Gastrocnemius medialis (tissue), 4 donors: ENCODE measurements at regions not wholly inside any gene's neighbourhood (a gene's known extent, or its start where the extent isn't known, plus 50 kb on each side); places are given as distances from the start of the nearest gene placed in this dataset.
"Not testable (repeated sequence)": the region's sequence is repeated elsewhere in the genome, so short reads cannot be mapped to it uniquely, and the experiment has no call there.

ENCODE experiments used
- POLR2A ChIP-seq, 2 donors: fragments of 450-650 bp; IDR thresholded peaks; one replicate each; pipeline ENCODE4 v1.6.1; 2017; ENCODE audit warnings: antibody characterized with exemption in 2 of 2, mild to moderate bottlenecking in 2 of 2, moderate library complexity in 2 of 2
- TF ChIP-seq, protein P1 (sequence below), 5 experiments: fragments of 450-650 bp in 3 of 5; fragments of 200-600 bp in 2 of 5; sonication (generic) in 2 of 5; IDR thresholded peaks in 4 of 5; conservative IDR thresholded peaks in 1 of 5; 1 replicate in 4 of 5; 2 replicates in 1 of 5; pipeline ENCODE4 v1.5.1; 2016 to 2019; ENCODE audit warnings: antibody characterized with exemption in 5 of 5, mild to moderate bottlenecking in 3 of 5, moderate library complexity in 3 of 5

- TF ChIP-seq, protein P1, sequence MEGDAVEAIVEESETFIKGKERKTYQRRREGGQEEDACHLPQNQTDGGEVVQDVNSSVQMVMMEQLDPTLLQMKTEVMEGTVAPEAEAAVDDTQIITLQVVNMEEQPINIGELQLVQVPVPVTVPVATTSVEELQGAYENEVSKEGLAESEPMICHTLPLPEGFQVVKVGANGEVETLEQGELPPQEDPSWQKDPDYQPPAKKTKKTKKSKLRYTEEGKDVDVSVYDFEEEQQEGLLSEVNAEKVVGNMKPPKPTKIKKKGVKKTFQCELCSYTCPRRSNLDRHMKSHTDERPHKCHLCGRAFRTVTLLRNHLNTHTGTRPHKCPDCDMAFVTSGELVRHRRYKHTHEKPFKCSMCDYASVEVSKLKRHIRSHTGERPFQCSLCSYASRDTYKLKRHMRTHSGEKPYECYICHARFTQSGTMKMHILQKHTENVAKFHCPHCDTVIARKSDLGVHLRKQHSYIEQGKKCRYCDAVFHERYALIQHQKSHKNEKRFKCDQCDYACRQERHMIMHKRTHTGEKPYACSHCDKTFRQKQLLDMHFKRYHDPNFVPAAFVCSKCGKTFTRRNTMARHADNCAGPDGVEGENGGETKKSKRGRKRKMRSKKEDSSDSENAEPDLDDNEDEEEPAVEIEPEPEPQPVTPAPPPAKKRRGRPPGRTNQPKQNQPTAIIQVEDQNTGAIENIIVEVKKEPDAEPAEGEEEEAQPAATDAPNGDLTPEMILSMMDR (IDR thresholded peaks at IDR 0.05 in 4 of 5, conservative IDR thresholded peaks at IDR 0.05 in 1 of 5) = not testable (repeated sequence)
- TF ChIP-seq POLR2A (IDR thresholded peaks at IDR 0.05) = not testable (repeated sequence)
Observed at GRCh38 chr13:107782646-107783045, 432.7 kb downstream of the LIG4 start.
